NCI-H1436 treated with DMSO at 0.1 percent for 48 hours (cell line): ENCODE measurements at regions not wholly inside any gene's neighbourhood (a gene's known extent, or its start where the extent isn't known, plus 50 kb on each side); places are given as distances from the start of the nearest gene placed in this dataset.

Source experiments
- DNase-seq: peaks from one replicate; lab custom pipeline; 2025; lab: John Stamatoyannopoulos, UW

GRCh38 chr2:176679061-176679669 is 409.9 kb downstream of the MTX2 start:
- no peak for DNase-seq

DNA sequence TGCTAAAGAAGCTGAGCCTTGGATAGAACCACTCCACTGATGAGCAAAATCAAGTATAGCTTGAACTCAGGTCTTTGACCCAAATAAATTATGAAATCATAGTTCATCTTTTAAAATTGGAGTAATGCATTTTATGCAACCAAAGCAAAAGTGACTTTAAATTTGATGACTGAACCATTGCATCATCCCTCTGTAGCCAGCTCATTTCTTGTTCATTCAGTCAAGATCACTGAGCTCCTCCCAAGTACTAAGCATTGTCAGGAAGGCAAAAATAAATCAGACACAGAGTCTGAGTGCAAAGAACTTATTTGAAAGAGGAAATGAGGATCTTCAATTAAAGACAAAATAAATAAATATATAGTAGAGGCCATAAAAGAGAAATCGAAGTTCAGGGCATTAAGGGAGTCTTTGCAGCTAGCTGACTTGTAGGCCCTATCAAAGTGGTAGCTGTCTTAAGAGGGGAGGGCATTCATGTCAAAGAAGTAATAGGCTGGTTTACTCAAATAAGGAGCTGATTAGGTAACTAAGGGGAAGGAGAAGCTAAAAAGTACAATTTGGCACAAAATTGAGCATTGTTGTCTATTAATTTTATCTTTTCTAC is 411.8 kb downstream of the MTX2 start:
- no peak for DNase-seq

GRCh38 chr2:176681584-176682115 is 412.4 kb downstream of the MTX2 start:
- no peak for DNase-seq

DNA sequence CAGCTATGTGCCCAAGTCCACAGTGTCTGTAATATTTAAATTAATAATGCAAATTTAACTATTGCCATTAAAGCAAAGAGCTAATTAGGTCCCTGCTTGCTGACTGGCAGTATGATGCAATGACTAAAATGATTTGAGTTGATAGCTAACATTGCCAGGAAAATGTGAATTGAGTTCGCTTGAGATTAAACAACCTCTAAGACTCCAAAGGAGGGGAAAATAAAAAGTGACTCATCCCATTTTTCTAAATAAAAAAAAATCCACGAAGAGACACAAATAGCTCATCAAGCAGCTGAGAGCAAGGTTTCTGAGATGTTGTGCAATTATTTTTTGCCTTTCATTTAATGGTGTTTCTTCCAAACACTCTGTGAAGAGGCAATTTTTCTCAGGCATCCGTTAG is 413.0 kb downstream of the MTX2 start:
- no peak for DNase-seq

DNA sequence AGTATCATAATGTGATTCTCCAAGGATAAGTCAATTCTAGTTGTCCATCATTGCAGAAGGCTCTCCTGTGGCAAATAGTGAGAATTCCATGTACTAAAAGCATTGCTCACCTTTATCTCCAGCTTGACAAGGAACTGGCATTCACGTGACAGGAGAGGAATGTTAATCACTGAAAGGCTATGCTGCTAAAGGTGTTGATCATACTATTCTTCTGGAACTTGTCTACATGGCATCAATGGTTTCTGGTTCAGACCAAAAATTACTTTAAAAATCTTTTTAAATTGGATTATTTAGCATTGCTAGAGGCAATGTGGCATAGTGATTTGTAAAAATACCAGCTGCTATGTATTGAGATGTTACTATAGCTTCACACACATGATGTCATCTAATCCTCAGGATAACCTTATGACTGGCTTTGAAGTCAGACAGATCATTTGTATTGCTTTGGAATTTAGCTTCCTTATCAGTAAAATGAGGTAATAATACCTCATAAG is 414.4 kb downstream of the MTX2 start:
- no peak for DNase-seq

GRCh38 chr2:176685908-176686307 is 416.7 kb downstream of the MTX2 start:
- DNase-seq, result no peak

DNA sequence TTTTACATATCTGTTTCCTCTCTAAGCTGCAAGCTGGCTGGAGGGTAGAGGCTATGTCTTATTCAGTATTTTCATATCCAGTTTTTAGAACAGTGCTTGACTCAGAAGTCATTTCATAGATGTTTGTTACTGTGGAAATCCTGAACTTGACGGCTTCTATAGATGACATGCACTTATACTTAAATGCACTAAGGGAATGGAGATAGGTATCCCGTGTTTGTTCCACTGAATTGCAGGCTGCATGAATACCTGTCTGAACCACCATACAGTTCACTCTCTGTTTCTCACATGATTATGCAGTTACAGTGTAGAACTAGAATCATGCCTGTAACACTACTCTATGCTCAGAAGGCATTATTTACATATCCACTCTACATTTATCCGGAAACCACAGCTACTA is 417.1 kb downstream of the MTX2 start:
- no peak for DNase-seq

- no peak for DNase-seq
These were observed 418.1 kb downstream of the MTX2 start for GRCh38 chr2:176687342-176687741.

- DNase-seq, result no peak
These were observed 418.7 kb downstream of the MTX2 start for GRCh38 chr2:176687944-176688343.

- no peak for DNase-seq
These were observed 420.5 kb downstream of the MTX2 start for GRCh38 chr2:176689711-176690110.

- no peak for DNase-seq
These were observed 422.2 kb downstream of the MTX2 start for GRCh38 chr2:176691471-176691870.

- DNase-seq, result no peak
These were observed 423.3 kb downstream of the MTX2 start for GRCh38 chr2:176692533-176692932.

DNA sequence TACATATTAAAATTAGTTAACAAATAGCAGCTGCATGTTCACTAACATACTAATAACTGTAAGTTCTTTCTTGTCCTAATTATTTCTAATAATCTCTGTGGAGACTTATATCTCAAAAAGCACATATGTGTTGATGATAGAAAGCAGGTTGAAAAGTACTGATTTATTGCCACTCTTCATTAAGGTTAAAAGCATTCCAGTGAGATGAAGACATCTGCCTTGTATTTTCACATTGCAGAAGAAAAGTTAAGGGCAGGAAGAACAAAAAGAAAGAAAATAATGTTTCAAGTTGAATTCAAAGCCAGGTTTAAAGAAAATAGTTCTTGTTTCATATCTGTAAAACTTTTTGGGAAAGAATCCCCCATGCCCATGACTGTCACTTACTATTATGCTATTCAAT is 429.9 kb downstream of the MTX2 start:
- no peak for DNase-seq

DNA sequence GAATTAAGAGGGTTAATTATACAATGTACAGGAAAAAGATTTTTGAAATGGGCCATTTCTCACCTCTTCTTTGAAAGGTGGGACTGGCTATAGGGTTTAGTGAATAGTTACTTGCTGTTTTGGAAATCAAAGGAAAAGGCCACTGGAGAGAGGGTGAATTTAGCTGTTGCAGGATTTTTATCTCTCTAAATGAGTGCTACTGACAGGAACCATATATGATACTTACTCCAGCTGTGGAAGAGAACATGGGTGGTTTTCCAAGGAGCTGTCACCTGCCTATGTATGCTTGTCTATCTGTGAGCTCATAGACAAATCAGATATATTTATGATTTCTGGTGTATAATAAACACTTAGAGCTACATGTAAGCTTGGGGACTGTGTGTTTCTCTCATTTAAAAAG is 430.4 kb downstream of the MTX2 start:
- no peak for DNase-seq

DNA sequence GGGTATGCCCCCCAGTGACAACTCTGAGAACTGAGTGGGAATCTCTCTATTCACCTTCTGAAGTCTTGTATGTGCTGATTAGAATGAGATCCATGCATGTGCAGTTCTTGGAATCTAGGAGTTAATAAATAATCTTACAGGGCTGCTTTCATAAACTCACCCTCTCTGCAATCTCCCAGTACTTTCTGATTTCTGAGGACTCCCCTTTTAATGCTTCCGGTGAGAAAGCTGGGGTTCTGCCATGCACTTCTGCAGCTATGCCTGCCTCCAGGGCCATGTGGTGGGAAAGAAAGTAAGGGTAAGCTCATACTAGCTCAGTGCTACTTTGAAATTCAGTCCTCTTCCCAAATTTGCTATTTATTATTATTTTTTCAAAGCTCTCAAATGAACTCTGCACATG is 432.9 kb downstream of the MTX2 start:
- DNase-seq, result no peak

GRCh38 chr2:176704282-176704858 is 435.1 kb downstream of the MTX2 start:
- DNase-seq, result no peak

GRCh38 chr2:176709149-176709951 is 440.1 kb downstream of the MTX2 start:
- no peak for DNase-seq

GRCh38 chr2:176709991-176710390 is 440.7 kb downstream of the MTX2 start:
- no peak for DNase-seq

DNA sequence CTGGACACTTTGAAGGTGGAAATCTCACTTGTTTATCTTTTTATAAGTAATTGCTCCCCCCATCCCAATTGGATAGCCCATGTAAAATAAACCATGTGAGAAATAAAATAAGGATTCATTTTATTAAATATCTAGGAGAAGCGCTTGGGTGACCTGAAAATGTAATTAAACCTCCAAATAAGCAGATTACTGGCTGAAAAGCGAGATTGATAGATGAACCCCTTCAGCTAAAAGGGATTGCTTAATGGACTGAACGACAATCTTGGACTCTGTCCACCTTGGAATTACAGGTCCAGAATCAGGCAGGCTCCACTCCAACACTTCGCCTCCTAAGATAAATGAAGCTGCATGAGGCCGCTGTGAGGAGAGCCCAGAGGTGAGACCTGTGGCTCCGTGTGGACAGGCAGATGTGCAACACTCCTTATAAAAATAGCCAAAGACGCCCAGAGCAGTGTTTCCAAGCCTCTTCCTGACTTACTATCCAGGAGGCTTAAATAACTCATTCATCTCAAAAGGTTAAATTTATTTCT is 441.5 kb downstream of the MTX2 start:
- DNase-seq, result no peak

GRCh38 chr2:176725873-176726645 is 456.8 kb downstream of the MTX2 start:
- DNase-seq, result no peak

- no peak for DNase-seq
These were observed 458.5 kb downstream of the MTX2 start for GRCh38 chr2:176727696-176728095.
